ENCODE measurements at regions not wholly inside any gene's neighbourhood (a gene's known extent, or its start where the extent isn't known, plus 50 kb on each side); places are given as distances from the start of the nearest gene placed in this dataset.

DNA sequence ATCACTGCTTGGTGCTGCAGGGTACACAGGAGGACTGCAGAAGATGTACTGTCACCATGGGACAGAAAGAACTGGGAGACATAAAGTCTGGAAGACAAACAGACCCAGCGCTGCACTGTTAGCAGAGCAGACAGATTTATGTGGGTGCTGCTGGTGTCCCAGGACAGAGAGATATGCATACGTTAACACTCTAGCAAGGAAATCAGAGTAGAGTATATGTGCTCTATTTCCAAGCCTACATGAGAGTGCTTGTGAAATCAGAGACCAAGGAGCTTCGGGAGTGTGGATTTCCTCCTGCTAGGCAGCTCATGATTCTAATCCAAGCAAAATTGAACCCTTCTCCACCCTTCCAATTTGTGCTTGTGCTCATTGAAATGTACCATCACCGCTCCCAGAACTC lies 416.5 kb downstream of the VRK1 start:
- TF ChIP-seq, protein P1, sequence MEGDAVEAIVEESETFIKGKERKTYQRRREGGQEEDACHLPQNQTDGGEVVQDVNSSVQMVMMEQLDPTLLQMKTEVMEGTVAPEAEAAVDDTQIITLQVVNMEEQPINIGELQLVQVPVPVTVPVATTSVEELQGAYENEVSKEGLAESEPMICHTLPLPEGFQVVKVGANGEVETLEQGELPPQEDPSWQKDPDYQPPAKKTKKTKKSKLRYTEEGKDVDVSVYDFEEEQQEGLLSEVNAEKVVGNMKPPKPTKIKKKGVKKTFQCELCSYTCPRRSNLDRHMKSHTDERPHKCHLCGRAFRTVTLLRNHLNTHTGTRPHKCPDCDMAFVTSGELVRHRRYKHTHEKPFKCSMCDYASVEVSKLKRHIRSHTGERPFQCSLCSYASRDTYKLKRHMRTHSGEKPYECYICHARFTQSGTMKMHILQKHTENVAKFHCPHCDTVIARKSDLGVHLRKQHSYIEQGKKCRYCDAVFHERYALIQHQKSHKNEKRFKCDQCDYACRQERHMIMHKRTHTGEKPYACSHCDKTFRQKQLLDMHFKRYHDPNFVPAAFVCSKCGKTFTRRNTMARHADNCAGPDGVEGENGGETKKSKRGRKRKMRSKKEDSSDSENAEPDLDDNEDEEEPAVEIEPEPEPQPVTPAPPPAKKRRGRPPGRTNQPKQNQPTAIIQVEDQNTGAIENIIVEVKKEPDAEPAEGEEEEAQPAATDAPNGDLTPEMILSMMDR (IDR thresholded peaks at IDR 0.05; ENCODE audit: low read depth, low read length), result no peak
- peaks cover 79% of the 10 kb centered on the region for H3K27me3 ChIP-seq (ENCODE audit: insufficient read depth, low read depth, severe bottlenecking)
- H3K27ac ChIP-seq, result no peak overlapping the region

DNA sequence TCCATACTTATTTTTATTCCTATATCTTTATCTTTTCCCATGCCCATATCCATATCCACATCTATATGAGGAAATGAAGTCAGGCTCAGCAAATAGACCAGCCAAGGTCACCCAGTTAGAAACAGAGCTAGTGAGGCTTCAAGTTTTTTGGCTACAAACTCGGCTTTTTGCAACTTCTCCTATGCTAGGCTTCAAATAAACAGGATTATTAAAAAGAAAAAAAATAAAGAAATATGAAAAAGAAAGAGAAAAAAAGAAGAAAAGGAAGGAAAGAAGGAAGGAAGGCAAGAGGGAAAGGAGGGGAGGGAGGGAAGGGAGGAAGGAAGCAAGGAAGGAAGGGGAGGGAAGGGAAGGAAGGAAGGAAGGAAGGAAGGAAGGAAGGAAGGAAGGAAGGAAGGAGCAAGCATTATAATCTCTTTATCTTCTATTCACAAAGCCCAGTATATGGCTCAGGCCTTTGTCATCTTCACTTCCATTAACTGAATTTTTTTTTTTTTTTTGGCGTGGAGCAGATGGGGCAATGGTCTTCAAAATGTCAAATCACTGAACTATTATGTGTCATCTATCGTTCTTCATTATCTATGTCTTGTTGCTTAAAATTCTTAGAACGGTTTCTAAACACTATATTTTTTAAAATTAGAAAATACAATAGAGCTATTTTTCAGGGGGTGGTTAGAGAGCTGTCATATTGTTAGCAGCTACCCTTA lies 418.2 kb downstream of the VRK1 start:
- H3K27me3 ChIP-seq (ENCODE audit: insufficient read depth, low read depth, severe bottlenecking), result peaks cover 75% of the 10 kb centered on the region
- no peaks in the 10 kb centered on the region for H3K9me3 ChIP-seq (ENCODE audit: severe bottlenecking)
- DNase-seq, result no peak
- H3K27ac ChIP-seq, result no peak overlapping the region
- H3K36me3 ChIP-seq, result no peaks in the 10 kb centered on the region
- TF ChIP-seq, protein P1 (IDR thresholded peaks at IDR 0.05; ENCODE audit: low read depth, low read length), result no peak
- H3K4me3 ChIP-seq (ENCODE audit: low read depth, low read length), result no peak overlapping the region

More for the DNA sequence above, 416.5 kb downstream of the VRK1 start:
- DNase-seq, result no peak
- Histone ChIP-seq H3K9me3 (ENCODE audit: severe bottlenecking) (no peaks in the 10 kb centered on the region), H3K36me3 (no peaks in the 10 kb centered on the region), H3K4me3 (ENCODE audit: low read depth, low read length) (no peak overlapping the region)

DNA sequence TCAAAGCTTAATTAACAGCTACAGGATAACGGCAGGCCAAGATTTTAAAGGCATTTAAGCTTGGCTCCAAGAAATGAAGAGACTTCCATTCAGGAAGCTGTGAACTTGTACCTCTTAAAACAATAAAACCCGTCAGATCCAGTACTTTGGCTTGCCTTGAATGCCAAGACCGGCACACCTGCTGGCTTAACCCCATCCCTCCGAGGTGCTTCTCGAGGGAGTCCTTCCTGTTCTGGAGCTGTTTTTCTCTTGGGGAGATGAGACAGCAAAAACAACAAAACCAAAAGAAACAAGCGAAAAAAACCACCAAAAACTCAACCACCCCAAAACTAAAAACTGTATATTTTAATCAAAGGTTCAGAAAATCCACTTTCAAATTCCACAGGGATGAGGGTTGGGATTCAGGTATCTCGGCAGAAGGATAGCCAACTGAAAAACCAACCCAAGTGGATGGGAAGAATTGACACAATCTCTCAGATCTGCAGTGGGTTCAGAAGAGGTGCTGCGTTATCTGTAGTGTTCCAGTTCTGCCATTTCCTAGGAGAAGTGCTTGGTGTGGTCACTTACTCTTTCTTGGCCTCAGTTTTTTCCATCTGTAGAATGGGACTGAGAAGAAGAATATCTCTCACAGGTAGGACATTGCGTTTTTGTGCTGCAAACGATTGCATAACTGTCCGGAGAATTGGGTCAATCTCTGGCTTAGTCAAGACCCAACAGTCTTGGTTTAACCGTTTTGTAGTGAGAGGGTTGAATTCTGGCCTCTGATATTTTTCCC lies 420.1 kb downstream of the VRK1 start:
- H3K27ac ChIP-seq, result no peak overlapping the region
- no peaks in the 10 kb centered on the region for H3K9me3 ChIP-seq (ENCODE audit: severe bottlenecking)
- H3K4me3 ChIP-seq (ENCODE audit: low read depth, low read length), result no peak overlapping the region
- TF ChIP-seq, protein P1 (IDR thresholded peaks at IDR 0.05; ENCODE audit: low read depth, low read length), result no peak
- no peaks in the 10 kb centered on the region for H3K36me3 ChIP-seq
- H3K27me3 ChIP-seq (ENCODE audit: insufficient read depth, low read depth, severe bottlenecking), result peaks cover 75% of the 10 kb centered on the region
- no peak for DNase-seq

DNA sequence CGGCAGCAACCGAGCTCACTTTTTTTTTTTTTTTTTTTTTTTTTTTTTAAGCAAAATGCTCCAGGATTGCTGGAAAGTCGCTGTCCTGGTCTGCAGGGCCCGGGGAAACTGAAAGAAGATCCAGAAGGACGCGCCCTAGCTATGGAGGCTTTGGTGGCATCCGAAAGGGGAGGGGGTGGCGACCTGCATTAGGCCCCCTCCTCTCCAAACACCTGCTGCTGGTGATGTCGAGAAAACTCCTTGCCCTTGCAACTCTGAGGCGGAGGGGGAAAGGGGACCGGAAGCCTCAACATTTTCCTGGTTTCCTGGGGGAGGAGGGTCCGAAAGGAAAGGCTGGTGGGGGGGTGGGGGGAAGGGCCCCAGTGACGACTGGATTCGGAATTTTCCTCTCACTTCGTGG lies 421.1 kb downstream of the VRK1 start:
- Histone ChIP-seq H3K27me3 (ENCODE audit: insufficient read depth, low read depth, severe bottlenecking) (peaks cover 76% of the 10 kb centered on the region), H3K27ac (no peak overlapping the region), H3K9me3 (ENCODE audit: severe bottlenecking) (no peaks in the 10 kb centered on the region), H3K4me3 (ENCODE audit: low read depth, low read length) (no peak overlapping the region), H3K36me3 (no peaks in the 10 kb centered on the region)
- TF ChIP-seq, protein P1 (IDR thresholded peaks at IDR 0.05; ENCODE audit: low read depth, low read length), result no peak
- DNase-seq, result no peak

DNA sequence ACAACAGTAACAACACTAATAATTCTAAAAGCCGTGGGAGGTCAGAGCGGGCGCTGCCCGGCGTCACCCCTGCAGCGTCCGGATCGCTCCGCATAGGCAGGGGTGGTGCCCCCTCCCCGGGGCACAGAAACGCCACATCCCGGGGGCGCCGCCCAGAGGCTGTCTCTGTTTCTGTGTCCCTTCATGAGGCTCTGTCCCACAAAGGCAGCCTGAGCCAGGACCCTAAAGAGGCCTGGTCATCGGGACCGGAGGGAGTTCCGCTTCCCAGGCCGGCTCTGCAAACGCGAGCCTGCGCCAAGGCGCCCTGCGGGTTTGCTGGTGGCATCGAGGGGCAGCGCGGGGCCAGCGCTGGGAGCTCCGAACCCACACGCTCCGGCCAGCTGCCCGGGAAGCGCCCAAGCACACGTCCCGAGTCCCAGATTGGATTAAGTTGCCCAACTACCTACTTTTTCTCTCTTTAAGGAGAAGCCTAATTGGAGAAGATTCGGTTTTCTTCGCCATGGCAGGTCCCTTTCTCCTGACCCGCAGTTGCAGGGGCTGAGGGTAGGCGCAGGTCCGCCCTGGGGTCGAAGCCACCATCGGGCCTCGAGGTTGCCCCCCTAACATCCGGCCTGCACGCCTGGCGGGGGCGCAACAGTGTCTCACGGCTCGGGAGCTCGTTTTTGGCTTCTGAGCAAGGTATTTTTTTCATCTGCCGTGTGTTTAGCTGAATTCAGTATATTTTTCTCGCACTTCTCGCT lies 421.7 kb downstream of the VRK1 start:
- Histone ChIP-seq H3K9me3 (ENCODE audit: severe bottlenecking) (no peaks in the 10 kb centered on the region), H3K4me3 (ENCODE audit: low read depth, low read length) (no peak overlapping the region), H3K27ac (no peak overlapping the region), H3K27me3 (ENCODE audit: insufficient read depth, low read depth, severe bottlenecking) (peaks cover 74% of the 10 kb centered on the region), H3K36me3 (no peaks in the 10 kb centered on the region)
- DNase-seq, result no peak
- TF ChIP-seq, protein P1 (IDR thresholded peaks at IDR 0.05; ENCODE audit: low read depth, low read length), result no peak
